Large intestine (tissue), 3 donors: ENCODE measurements at regions not wholly inside any gene's neighbourhood (a gene's known extent, or its start where the extent isn't known, plus 50 kb on each side); places are given as distances from the start of the nearest gene placed in this dataset.
"Not testable (repeated sequence)": the region's sequence is repeated elsewhere in the genome, so short reads cannot be mapped to it uniquely, and the experiment has no call there.

ENCODE experiments used
- DNase-seq, 2 donors: peaks; one replicate each; pipeline versions ENCODE4 v3.0.0 to v3.0.0-alpha.2; 2013
- H3K27ac ChIP-seq: one replicate; pipeline ENCODE4 v1.5.1; 2013; ENCODE audit warnings: low read length
- H3K27me3 ChIP-seq: 2 replicates; pipeline ENCODE4 v1.6.1; 2013; ENCODE audit warnings: low read length; ENCODE audit not compliant: control insufficient read depth, insufficient read depth
- H3K36me3 ChIP-seq: 2 replicates; pipeline ENCODE4 v1.6.1; 2013; ENCODE audit warnings: low read length; ENCODE audit not compliant: control insufficient read depth, insufficient read depth
- H3K4me1 ChIP-seq: one replicate; pipeline ENCODE4 v1.6.1; 2013; ENCODE audit warnings: low read length; ENCODE audit not compliant: control insufficient read depth, insufficient read depth
- H3K4me3 ChIP-seq: one replicate; pipeline ENCODE4 v1.5.1; 2013; ENCODE audit warnings: low read length
- H3K9me3 ChIP-seq: one replicate; pipeline ENCODE4 v1.6.1; 2013; ENCODE audit warnings: mild to moderate bottlenecking, low read depth, low read length, moderate library complexity; ENCODE audit not compliant: control insufficient read depth
- WGBS: methylation state at CpG from one replicate; pipeline ENCODE4 v1.1.5; 2013; ENCODE audit warnings: low lambda C conversion rate; ENCODE audit not compliant: insufficient coverage; 5-methylcytosine and 5-hydroxymethylcytosine counted together

DNA sequence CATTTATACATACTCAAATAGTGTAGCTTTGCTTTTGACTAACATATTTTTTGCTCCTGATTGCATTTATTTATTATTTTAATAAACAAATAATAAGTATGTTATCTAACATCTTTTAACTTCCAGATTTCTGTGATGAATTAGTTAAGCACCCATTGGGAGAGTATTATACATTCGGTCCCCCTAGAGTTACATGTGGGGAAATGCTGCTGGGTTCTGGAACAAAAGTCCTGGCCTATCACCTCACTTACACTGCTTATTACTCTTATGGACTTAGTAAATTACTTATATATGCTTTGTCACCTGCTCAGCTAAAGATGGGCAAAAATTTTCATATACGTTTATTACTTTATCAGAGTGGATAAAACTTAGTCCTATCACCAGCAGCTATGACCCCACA is 1163.0 kb downstream of the FAM181B start:
- H3K27me3 ChIP-seq, result no peaks in the 10 kb centered on the region

DNA sequence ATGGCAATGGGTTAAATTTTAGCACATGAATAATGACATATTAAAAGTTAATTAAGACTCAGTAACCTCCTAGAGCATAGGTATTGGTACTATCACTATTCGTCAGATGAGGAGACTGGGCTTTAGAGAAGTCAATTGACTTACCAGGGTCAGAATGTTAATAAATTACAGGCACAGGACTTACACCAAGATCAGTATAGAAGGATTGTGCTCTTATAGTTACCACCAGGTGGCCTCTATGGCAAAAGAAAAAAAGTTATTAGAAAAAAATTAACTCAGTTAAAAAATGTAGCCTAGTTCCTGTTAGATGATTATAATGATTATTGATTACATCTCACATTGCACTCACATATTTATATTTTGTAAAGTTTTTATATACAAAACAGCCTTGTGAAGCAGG is 1163.7 kb downstream of the FAM181B start:
- no peaks in the 10 kb centered on the region for H3K27me3 ChIP-seq
- H3K4me1 ChIP-seq, result no peaks in the 10 kb centered on the region
- no peak overlapping the region for H3K4me3 ChIP-seq
- DNase-seq, result no peak
- H3K27ac ChIP-seq, result no peak overlapping the region
- no CpG with 5 or more reads among the region's 1 CpG for WGBS
- no peaks in the 10 kb centered on the region for H3K36me3 ChIP-seq
- H3K9me3 ChIP-seq, result no peaks in the 10 kb centered on the region

More for the DNA sequence above, 1163.0 kb downstream of the FAM181B start:
- Histone ChIP-seq H3K27ac (no peak overlapping the region), H3K4me3 (no peak overlapping the region), H3K4me1 (no peaks in the 10 kb centered on the region), H3K36me3 (no peaks in the 10 kb centered on the region), H3K9me3 (no peaks in the 10 kb centered on the region)
- DNase-seq, result no peak
- no CpG with 5 or more reads among the region's 2 CpGs for WGBS

- DNase-seq, result no peak
- H3K4me3 ChIP-seq, result no peak overlapping the region
These were observed 1164.7 kb downstream of the FAM181B start for GRCh38 chr11:81568918-81569317.

GRCh38 chr11:81548123-81548522 is 1185.5 kb downstream of the FAM181B start:
- Histone ChIP-seq H3K36me3 (no peaks in the 10 kb centered on the region), H3K9me3 (no peaks in the 10 kb centered on the region), H3K4me3 (no peak overlapping the region), H3K4me1 (no peaks in the 10 kb centered on the region), H3K27ac (no peak overlapping the region), H3K27me3 (no peaks in the 10 kb centered on the region)
- no CpG with 5 or more reads among the region's 1 CpG for WGBS
- peak; percentile 9 to 26 for DNase-seq

More at GRCh38 chr11:81568918-81569317, 1164.7 kb downstream of the FAM181B start:
- Histone ChIP-seq H3K27me3 (no peaks in the 10 kb centered on the region), H3K27ac (no peak overlapping the region), H3K4me1 (no peaks in the 10 kb centered on the region), H3K36me3 (no peaks in the 10 kb centered on the region), H3K9me3 (no peaks in the 10 kb centered on the region)

DNA sequence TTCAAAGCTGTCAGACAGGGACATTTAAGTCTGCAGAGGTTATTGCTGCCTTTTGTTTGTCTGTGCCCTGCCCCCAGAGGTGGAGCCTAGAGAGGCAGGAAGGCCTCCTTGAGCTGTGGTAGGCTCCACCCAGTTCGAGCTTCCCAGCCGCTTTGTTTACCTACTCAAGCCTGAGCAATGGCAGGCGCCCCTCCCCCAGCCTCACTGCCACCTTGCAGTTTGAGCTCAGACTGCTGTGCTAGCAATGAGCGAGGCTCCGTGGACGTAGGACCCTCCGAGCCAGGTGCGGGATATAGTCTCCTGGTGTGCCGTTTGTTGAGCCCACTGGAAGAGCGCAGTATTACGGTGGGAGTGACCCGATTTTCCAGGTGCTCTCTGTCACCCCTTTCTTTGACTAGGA is 1193.9 kb downstream of the FAM181B start:
- not testable (repeated sequence) for H3K36me3 ChIP-seq, H3K27me3 ChIP-seq, H3K4me3 ChIP-seq, H3K9me3 ChIP-seq, H3K4me1 ChIP-seq, DNase-seq, H3K27ac ChIP-seq
- no CpG with 5 or more reads among the region's 12 CpGs for WGBS

GRCh38 chr11:81515566-81515965 is 1218.1 kb downstream of the FAM181B start:
- no peaks in the 10 kb centered on the region for H3K27me3 ChIP-seq
- no peak for DNase-seq
- H3K4me3 ChIP-seq, result no peak overlapping the region
- no peak overlapping the region for H3K27ac ChIP-seq
- no peaks in the 10 kb centered on the region for H3K4me1 ChIP-seq
- no peaks in the 10 kb centered on the region for H3K9me3 ChIP-seq
- no peaks in the 10 kb centered on the region for H3K36me3 ChIP-seq

GRCh38 chr11:81497202-81497804 is 1236.4 kb downstream of the FAM181B start:
- H3K9me3 ChIP-seq, result no peaks in the 10 kb centered on the region
- 43% methylated on average over 5 of the region's 5 CpGs for WGBS
- no peaks in the 10 kb centered on the region for H3K4me1 ChIP-seq
- peak; percentile 4 to 33 for DNase-seq
- H3K27me3 ChIP-seq, result no peaks in the 10 kb centered on the region
- no peak overlapping the region for H3K27ac ChIP-seq
- no peak overlapping the region for H3K4me3 ChIP-seq
- no peaks in the 10 kb centered on the region for H3K36me3 ChIP-seq

GRCh38 chr11:81496601-81497000 is 1237.1 kb downstream of the FAM181B start:
- Histone ChIP-seq H3K4me1 (no peaks in the 10 kb centered on the region), H3K9me3 (no peaks in the 10 kb centered on the region), H3K36me3 (no peaks in the 10 kb centered on the region), H3K27me3 (no peaks in the 10 kb centered on the region), H3K27ac (no peak overlapping the region), H3K4me3 (no peak overlapping the region)
- no CpG with 5 or more reads among the region's 1 CpG for WGBS
- DNase-seq, result no peak

DNA sequence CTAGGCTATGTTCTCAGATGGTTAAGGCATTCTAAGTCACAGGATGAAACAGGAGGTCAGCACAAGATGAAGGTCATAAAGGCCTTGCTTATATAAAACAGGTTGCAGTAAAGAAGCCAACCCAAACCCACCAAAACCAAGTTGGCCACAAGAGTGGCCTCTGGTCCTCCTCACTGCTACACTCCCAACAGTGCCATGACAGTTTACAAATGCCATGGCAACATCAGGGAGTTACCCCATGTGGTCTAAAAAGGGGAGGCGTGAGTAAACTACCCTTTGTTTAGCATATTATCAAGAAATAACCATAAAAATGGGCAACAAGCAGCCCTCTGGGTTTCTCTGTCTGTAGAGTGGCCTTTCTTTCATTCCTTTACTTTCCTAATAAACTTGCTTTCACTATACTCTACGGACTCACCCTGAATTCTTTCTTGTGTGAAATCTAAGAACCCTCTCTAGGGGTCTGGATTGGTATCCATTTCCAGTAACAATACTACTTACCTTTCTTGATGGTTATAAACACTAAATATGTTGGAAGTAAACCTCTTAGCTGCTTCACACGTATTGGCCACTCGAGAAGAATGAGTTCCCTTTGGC is 1237.9 kb downstream of the FAM181B start:
- no peak overlapping the region for H3K27ac ChIP-seq
- no peaks in the 10 kb centered on the region for H3K36me3 ChIP-seq
- no peak for DNase-seq
- no peaks in the 10 kb centered on the region for H3K27me3 ChIP-seq
- no peaks in the 10 kb centered on the region for H3K4me1 ChIP-seq
- H3K9me3 ChIP-seq, result no peaks in the 10 kb centered on the region
- H3K4me3 ChIP-seq, result no peak overlapping the region
- no CpG with 5 or more reads among the region's 4 CpGs for WGBS

GRCh38 chr11:81494431-81494830 is 1239.2 kb downstream of the FAM181B start:
- no peaks in the 10 kb centered on the region for H3K4me1 ChIP-seq
- H3K36me3 ChIP-seq, result no peaks in the 10 kb centered on the region
- H3K4me3 ChIP-seq, result no peak overlapping the region
- H3K27me3 ChIP-seq, result no peaks in the 10 kb centered on the region
- DNase-seq, result no peak
- no peaks in the 10 kb centered on the region for H3K9me3 ChIP-seq
- no peak overlapping the region for H3K27ac ChIP-seq

- WGBS, result no CpG with 5 or more reads among the region's 1 CpG
- H3K27me3 ChIP-seq, result no peaks in the 10 kb centered on the region
- DNase-seq, result no peak
These were observed 1240.7 kb downstream of the FAM181B start for GRCh38 chr11:81492923-81493445.

More at GRCh38 chr11:81492923-81493445, 1240.7 kb downstream of the FAM181B start:
- Histone ChIP-seq H3K27ac (no peak overlapping the region), H3K9me3 (no peaks in the 10 kb centered on the region), H3K36me3 (no peaks in the 10 kb centered on the region), H3K4me1 (no peaks in the 10 kb centered on the region), H3K4me3 (no peak overlapping the region)
